ENCODE measurements at regions not wholly inside any gene's neighbourhood (a gene's known extent, or its start where the extent isn't known, plus 50 kb on each side); places are given as distances from the start of the nearest gene placed in this dataset.

- intact Hi-C loops (cut with DNase I) = no loop called here
- WGBS, 3 donors = 42 to 51% (median 49%) methylated on average over 7 of the region's 7 CpGs
- TF ChIP-seq CTCF (IDR thresholded peaks at IDR 0.05) = no peak
- no peaks in the 10 kb centered on the region for H3K4me1 ChIP-seq
- no peak for DNase-seq
- no peak overlapping the region for H3K27ac ChIP-seq
- H3K36me3 ChIP-seq (ENCODE audit: insufficient read depth in 1 of 2, low read depth in 1 of 2) = no peaks in the 10 kb centered on the region
- no peaks in the 10 kb centered on the region for H3K27me3 ChIP-seq (ENCODE audit: insufficient read depth in 3 of 3, low read length in 2 of 3)
- H3K4me3 ChIP-seq = no peak overlapping the region
- no peaks in the 10 kb centered on the region for H3K9me3 ChIP-seq
- no peak for ATAC-seq
Measured at GRCh38 chr1:230563591-230563990, 78.7 kb upstream of the COG2 start.

DNA sequence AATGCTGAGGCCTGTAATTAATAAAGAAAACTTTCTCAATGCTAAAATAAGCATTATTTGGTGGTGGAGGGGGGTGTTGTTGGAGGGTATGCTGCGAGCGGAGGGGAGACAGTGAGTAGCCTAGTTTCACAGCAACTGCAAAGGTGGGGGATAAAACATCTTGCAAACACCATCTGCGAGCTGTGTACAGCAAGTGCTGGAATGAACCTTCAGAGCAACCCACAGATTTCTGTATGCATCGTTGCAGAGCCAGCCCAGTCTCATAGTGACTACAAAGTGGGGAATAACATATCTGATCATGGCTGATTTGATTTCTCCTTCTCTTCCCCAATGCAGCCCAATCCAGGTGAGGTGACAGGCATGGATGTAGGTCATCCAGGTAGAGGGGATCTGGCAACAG lies 80.7 kb upstream of the COG2 start:
- TF ChIP-seq CTCF (IDR thresholded peaks at IDR 0.05) = no peak
- ATAC-seq = no peak
- intact Hi-C loops (cut with DNase I) = no loop called here

DNA sequence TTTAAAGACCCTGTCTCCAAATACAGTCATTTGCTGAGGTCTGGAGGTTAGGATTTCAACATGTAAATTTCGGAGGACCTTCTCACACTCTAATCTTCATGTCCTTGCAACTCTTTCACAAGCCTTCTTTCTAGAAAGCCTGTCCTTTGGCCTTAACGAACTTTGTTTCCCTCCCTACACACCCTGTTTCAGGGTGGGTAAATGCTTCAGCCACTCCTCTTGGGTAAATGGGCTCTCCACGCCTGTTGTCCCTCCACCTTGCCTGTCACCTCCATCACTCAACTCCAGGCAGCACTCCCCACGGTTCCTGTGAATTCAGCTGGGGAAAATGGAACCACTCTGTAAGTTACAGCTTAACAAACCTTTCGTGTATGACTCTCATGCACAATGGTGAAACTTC lies 84.0 kb upstream of the COG2 start:
- Histone ChIP-seq H3K36me3 (ENCODE audit: insufficient read depth in 1 of 2, low read depth in 1 of 2) (no peaks in the 10 kb centered on the region), H3K4me1 (no peaks in the 10 kb centered on the region), H3K27ac (no peak overlapping the region), H3K9me3 (no peaks in the 10 kb centered on the region), H3K4me3 (no peak overlapping the region), H3K27me3 (ENCODE audit: insufficient read depth in 3 of 3, low read length in 2 of 3) (no peaks in the 10 kb centered on the region)
- DNase-seq (no peak), ATAC-seq (no peak)
- WGBS, 3 donors = 83 to 89% (median 84%) methylated on average over 5 of the region's 5 CpGs
- intact Hi-C loops (cut with DNase I) = no loop called here
- TF ChIP-seq CTCF (IDR thresholded peaks at IDR 0.05) = no peak

More for the DNA sequence above, 80.7 kb upstream of the COG2 start:
- WGBS, 3 donors = 86 to 89% (median 86%) methylated on average over 4 of the region's 4 CpGs
- H3K9me3 ChIP-seq = no peaks in the 10 kb centered on the region
- no peaks in the 10 kb centered on the region for H3K27me3 ChIP-seq (ENCODE audit: insufficient read depth in 3 of 3, low read length in 2 of 3)
- H3K4me3 ChIP-seq = no peak overlapping the region
- H3K27ac ChIP-seq = no peak overlapping the region
- H3K4me1 ChIP-seq = no peaks in the 10 kb centered on the region
- H3K36me3 ChIP-seq (ENCODE audit: insufficient read depth in 1 of 2, low read depth in 1 of 2) = no peaks in the 10 kb centered on the region
- DNase-seq = no peak

DNA sequence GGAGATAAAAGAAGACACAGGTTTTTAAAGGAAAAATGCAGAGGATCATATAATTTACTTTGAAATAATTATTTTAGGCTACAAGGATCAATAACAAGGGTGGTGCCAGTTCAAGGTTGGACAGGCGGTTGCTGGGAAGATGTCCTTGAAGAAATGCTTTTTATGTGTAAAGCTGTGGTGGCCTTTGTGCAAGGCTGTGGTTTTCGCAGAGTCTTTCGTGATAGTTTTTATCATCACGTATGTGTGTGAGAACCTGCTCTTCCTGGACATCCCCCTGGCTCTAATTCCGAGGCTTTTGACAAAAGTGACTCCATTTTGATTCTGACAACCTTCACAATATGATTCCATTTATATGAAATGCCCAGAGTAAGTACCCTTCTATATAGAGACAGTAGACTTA lies 85.8 kb upstream of the COG2 start:
- no peak for DNase-seq
- Histone ChIP-seq H3K27ac (no peak overlapping the region), H3K36me3 (ENCODE audit: insufficient read depth in 1 of 2, low read depth in 1 of 2) (no peaks in the 10 kb centered on the region), H3K27me3 (ENCODE audit: insufficient read depth in 3 of 3, low read length in 2 of 3) (no peaks in the 10 kb centered on the region), H3K9me3 (no peaks in the 10 kb centered on the region), H3K4me1 (no peaks in the 10 kb centered on the region), H3K4me3 (no peak overlapping the region)
- intact Hi-C loops (cut with DNase I) = no loop called here
- no peak for ATAC-seq
- no peak for TF ChIP-seq CTCF (IDR thresholded peaks at IDR 0.05)
- WGBS, 3 donors = 86 to 93% (median 87%) methylated on average over 5 of the region's 5 CpGs

DNA sequence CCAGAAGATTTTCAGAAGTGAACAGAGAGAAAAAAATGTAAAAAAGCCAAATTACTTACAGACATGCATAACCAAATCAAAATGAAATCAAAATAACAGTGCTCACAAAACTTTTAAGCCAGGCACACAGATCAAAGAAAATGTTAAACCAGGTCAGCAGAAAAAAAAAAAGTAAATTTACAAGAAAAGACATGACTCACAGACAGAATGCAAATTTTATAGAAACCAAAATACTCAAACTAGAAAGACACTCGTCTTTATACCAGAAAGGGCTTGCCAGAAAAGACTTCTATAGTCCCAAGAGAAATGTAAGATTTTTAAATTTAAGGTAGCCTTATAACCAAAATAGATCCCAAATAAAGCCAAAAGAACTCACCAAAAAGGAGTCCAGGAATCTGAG lies 86.5 kb upstream of the COG2 start:
- no peak for ATAC-seq
- no peak for TF ChIP-seq CTCF (IDR thresholded peaks at IDR 0.05)
- 24 to 45% (median 37%) methylated on average over 1 of the region's 1 CpG for WGBS, 3 donors

More for the DNA sequence above, 86.5 kb upstream of the COG2 start:
- H3K9me3 ChIP-seq = no peaks in the 10 kb centered on the region
- H3K27me3 ChIP-seq (ENCODE audit: insufficient read depth in 3 of 3, low read length in 2 of 3) = no peaks in the 10 kb centered on the region
- H3K27ac ChIP-seq = no peak overlapping the region
- intact Hi-C loops (cut with DNase I) = no loop called here
- H3K36me3 ChIP-seq (ENCODE audit: insufficient read depth in 1 of 2, low read depth in 1 of 2) = no peaks in the 10 kb centered on the region
- no peaks in the 10 kb centered on the region for H3K4me1 ChIP-seq
- H3K4me3 ChIP-seq = no peak overlapping the region
- no peak for DNase-seq
